K562 (cell line): ENCODE measurements at regions not wholly inside any gene's neighbourhood (a gene's known extent, or its start where the extent isn't known, plus 50 kb on each side); places are given as distances from the start of the nearest gene placed in this dataset.

ENCODE experiments used
- ATAC-seq: fragments of 200-7000 bp; cut with Tn5 transposase; 3 replicates; pipeline ENCODE4 v1.9.1; 2020; ENCODE audit warnings: moderate library complexity
- BruUV-seq: library from RNA; stranded (reverse); fragments of 400-500 nt; replicated peaks from 2 replicates; lab custom pipeline; 2021; lab: Mats Ljungman, UMichigan
- CTCF ChIA-PET: fragments of 300-600 bp; formaldehyde crosslinking; extraction: SDS; loops from one replicate; lab custom pipeline; 2021; ENCODE audit warnings: low intra/inter-chr PET ratio; lab: Yijun Ruan, JAX
- POLR2A ChIA-PET: fragments of 300-600, 350-650 bp; sonication (Branson Sonifier 250); formaldehyde crosslinking; extraction: SDS; loops from one replicate; lab custom pipeline; 2021; ENCODE audit warnings: antibody characterized with exemption, inconsistent platforms; lab: Yijun Ruan, JAX
- DNase-seq, 4 experiments: peaks; one replicate each; pipeline versions ENCODE4 v3.0.0 to v3.0.0-alpha.2; 2011 to 2018; ENCODE audit warnings: low spot score in 3 of 4, mixed read lengths in 3 of 4; ENCODE audit errors: extremely low read depth in 1 of 4
- FAIRE-seq: peaks from 2 replicates; lab custom pipeline; 2011; peaks lifted over from hg19 to GRCh38; lab: Jason Lieb, UNC
- H2AFZ ChIP-seq: 2 replicates; pipeline ENCODE4 v1.6.0; 2011; ENCODE audit warnings: low read depth, low read length, control low read depth, inconsistent platforms
- H3K27ac ChIP-seq: fragments of 200-600 bp; 3 replicates; pipeline ENCODE4 v1.8.0; 2011; ENCODE audit warnings: low read depth, mild to moderate bottlenecking, control low read depth, inconsistent platforms, low read length, moderate library complexity, mixed read lengths; ENCODE audit errors: extremely low read depth
- H3K27me3 ChIP-seq, 2 experiments: fragments of 300-600 bp in 1 of 2; 2 replicates in 1 of 2; 3 replicates in 1 of 2; pipeline versions ENCODE4 v1.6.0 to v1.8.0; 2011; ENCODE audit warnings: inconsistent platforms in 2 of 2, low read length in 2 of 2, mild to moderate bottlenecking in 1 of 2, mixed read lengths in 1 of 2, moderate library complexity in 1 of 2; ENCODE audit not compliant: control insufficient read depth in 2 of 2, insufficient read depth in 2 of 2
- H3K36me3 ChIP-seq: fragments of 300-600 bp; 3 replicates; pipeline ENCODE4 v1.8.0; 2011; ENCODE audit warnings: mild to moderate bottlenecking, low read length, inconsistent platforms; ENCODE audit not compliant: control insufficient read depth, insufficient read depth
- H3K4me1 ChIP-seq, 2 experiments: fragments of 200-600 bp in 1 of 2; replicated peaks in 1 of 2; 2 replicates in 1 of 2; 3 replicates in 1 of 2; pipeline versions ENCODE4 v1.5.1 to v1.8.0; 2011; ENCODE audit warnings: inconsistent platforms in 2 of 2, low read length in 2 of 2, mild to moderate bottlenecking in 1 of 2, mixed read lengths in 1 of 2, moderate library complexity in 1 of 2; ENCODE audit not compliant: control insufficient read depth in 2 of 2, insufficient read depth in 2 of 2
- H3K4me2 ChIP-seq: 2 replicates; pipeline ENCODE4 v1.6.1; 2011; ENCODE audit warnings: low read length, control low read depth, inconsistent platforms, mixed read lengths; ENCODE audit not compliant: insufficient read depth
- H3K4me3 ChIP-seq: fragments of 200-600 bp; sonication (generic), shearing (Covaris generic); 2 replicates; pipeline ENCODE4 v1.5.1; 2016; ENCODE audit warnings: control low read depth, inconsistent platforms
- H3K79me2 ChIP-seq: fragments of 200-600 bp; 3 replicates; pipeline ENCODE4 v1.8.0; 2011; ENCODE audit warnings: low read length, inconsistent platforms; ENCODE audit not compliant: control insufficient read depth, insufficient read depth
- H3K9ac ChIP-seq, 2 experiments: 2 replicates each; pipeline versions ENCODE4 v1.6.0 to v1.6.1; 2011; ENCODE audit warnings: low read depth in 2 of 2, low read length in 2 of 2, control low read depth in 1 of 2, inconsistent platforms in 1 of 2, mild to moderate bottlenecking in 1 of 2, mixed read lengths in 1 of 2; ENCODE audit not compliant: insufficient read depth in 1 of 2
- H3K9me1 ChIP-seq: one replicate; pipeline ENCODE4 v1.6.0; 2011; ENCODE audit warnings: inconsistent platforms, mild to moderate bottlenecking, low read length, moderate library complexity; ENCODE audit not compliant: control insufficient read depth, insufficient read depth
- H3K9me3 ChIP-seq: replicated peaks from 2 replicates; pipeline ENCODE4 v1.5.1; 2011; ENCODE audit warnings: low read depth, low read length, inconsistent platforms; ENCODE audit not compliant: control insufficient read depth, insufficient read depth
- H4K20me1 ChIP-seq: replicated peaks from 2 replicates; pipeline ENCODE4 v1.6.1; 2011; ENCODE audit warnings: low read length, inconsistent platforms, mixed read lengths; ENCODE audit not compliant: control insufficient read depth, insufficient read depth
- HNRNPLL ChIP-seq: fragments of 200-400 bp; formaldehyde crosslinking; IDR thresholded peaks from 2 replicates; pipeline ENCODE4 v1.6.1; 2017; ENCODE audit warnings: low read length, low read depth, mild to moderate bottlenecking; ENCODE audit not compliant: poor library complexity, severe bottlenecking
- THRA ChIP-seq: fragments of 450-650 bp; IDR thresholded peaks from 2 replicates; pipeline ENCODE4 v1.6.1; 2017; ENCODE audit warnings: mild to moderate bottlenecking, moderate library complexity
- WGBS: fragments of 100-300 bp; shearing (Covaris generic); methylation state at CpG from one replicate; pipeline ENCODE4 v1.1.6; 2016; ENCODE audit warnings: low coverage, mixed read lengths; ENCODE audit not compliant: insufficient coverage; ENCODE audit errors: missing lambda C conversion rate; 5-methylcytosine and 5-hydroxymethylcytosine counted together
- in situ Hi-C: fragments of 300-500 bp; cut with MboI; formaldehyde crosslinking; loops from 4 replicates; pipeline ENCODE4 v1.15.0; 2018; ENCODE audit warnings: inconsistent platforms, mixed read lengths
- intact Hi-C: fragments of 100-400 bp; cut with micrococcal nuclease; formaldehyde crosslinking; loops from 2 replicates; pipeline ENCODE4 v1.14.2; 2022

- no peak for TF ChIP-seq THRA
- TF ChIP-seq HNRNPLL: peak; percentile 30
- TF ChIP-seq, all 486 proteins: peak for 1
- ATAC-seq (no peak), FAIRE-seq (no peak), DNase-seq (no peak)
- Histone ChIP-seq H3K9me1 (no peaks in the 10 kb centered on the region), H3K4me2 (no peak overlapping the region), H3K27ac (no peak overlapping the region), H3K4me1 (no peaks in the 10 kb centered on the region), H4K20me1 (peaks cover 6% of the 10 kb centered on the region), H3K9me3 (no peaks in the 10 kb centered on the region), H3K36me3 (no peaks in the 10 kb centered on the region), H2AFZ (no peak overlapping the region), H3K4me3 (no peak overlapping the region), H3K79me2 (no peaks in the 10 kb centered on the region), H3K27me3 (peaks cover 48 to 59% of the 10 kb centered on the region in 2 experiments), H3K9ac (no peak overlapping the region)
- ChIA-PET POLR2A (no interaction called here), CTCF (no interaction called here)
- intact Hi-C loops (no loop called here), in situ Hi-C loops (no loop called here)
- 1% methylated on average over 14 of the region's 18 CpGs for WGBS
- no TSS peak for BruUV-seq
These were observed 472.3 kb downstream of the BRD1 start for GRCh38 chr22:49355211-49355920.
